OCI-LY1 (cell line): ENCODE measurements at regions not wholly inside any gene's neighbourhood (a gene's known extent, or its start where the extent isn't known, plus 50 kb on each side); places are given as distances from the start of the nearest gene placed in this dataset.

ENCODE experiments used
- H2AFZ ChIP-seq: fragments of 200-600 bp; sonication (generic), shearing (Covaris generic); 2 replicates; pipeline ENCODE4 v1.6.0; 2014; ENCODE audit warnings: antibody characterized with exemption, mild to moderate bottlenecking, low read length
- H3F3A ChIP-seq: fragments of 200-600 bp; sonication (generic), shearing (Covaris generic); 2 replicates; pipeline ENCODE4 v1.6.0; 2014; ENCODE audit warnings: mild to moderate bottlenecking, antibody characterized with exemption, low read length, moderate library complexity; ENCODE audit not compliant: insufficient read depth
- H3K27ac ChIP-seq: fragments of 200-600 bp; sonication (generic); 2 replicates; pipeline ENCODE4 v1.5.1; 2014; ENCODE audit warnings: low read length, mixed run types, mild to moderate bottlenecking, low read depth; ENCODE audit not compliant: poor library complexity, severe bottlenecking
- H3K27me3 ChIP-seq: fragments of 200-600 bp; sonication (generic); 2 replicates; pipeline ENCODE4 v1.6.0; 2014; ENCODE audit warnings: antibody characterized with exemption, mild to moderate bottlenecking, low read length, moderate library complexity; ENCODE audit not compliant: insufficient read depth
- H3K36me3 ChIP-seq: fragments of 200-600 bp; sonication (generic); 2 replicates; pipeline ENCODE4 v1.6.1; 2014; ENCODE audit warnings: mild to moderate bottlenecking, antibody characterized with exemption, low read length, moderate library complexity, mixed read lengths; ENCODE audit not compliant: insufficient read depth
- H3K4me1 ChIP-seq: fragments of 200-600 bp; sonication (generic); 2 replicates; pipeline ENCODE4 v1.5.1; 2014; ENCODE audit warnings: mild to moderate bottlenecking, low read length, moderate library complexity; ENCODE audit not compliant: insufficient read depth, severe bottlenecking
- H3K4me2 ChIP-seq: fragments of 200-600 bp; sonication (generic), shearing (Covaris generic); 2 replicates; pipeline ENCODE4 v1.6.1; 2014; ENCODE audit warnings: low read length
- H3K4me3 ChIP-seq: fragments of 200-600 bp; sonication (generic); 2 replicates; pipeline ENCODE4 v1.5.1; 2014; ENCODE audit warnings: low read length, low read depth, mild to moderate bottlenecking, mixed read lengths; ENCODE audit not compliant: poor library complexity, severe bottlenecking
- H3K79me2 ChIP-seq: fragments of 200-600 bp; shearing (Covaris generic); 2 replicates; pipeline ENCODE4 v1.6.1; 2016; ENCODE audit warnings: mixed run types, low read length, mixed read lengths; ENCODE audit not compliant: insufficient read depth
- H3K9ac ChIP-seq: fragments of 200-600 bp; sonication (generic), shearing (Covaris generic); 2 replicates; pipeline ENCODE4 v1.6.1; 2014; ENCODE audit warnings: mild to moderate bottlenecking, low read length, mixed read lengths
- H3K9me2 ChIP-seq: fragments of 200-600 bp; sonication (generic), shearing (Covaris generic); 2 replicates; pipeline ENCODE4 v1.6.1; 2014; ENCODE audit warnings: low read depth, mild to moderate bottlenecking, low read length, mixed read lengths
- H3K9me3 ChIP-seq: fragments of 200-600 bp; shearing (Covaris generic); 2 replicates; pipeline ENCODE4 v1.6.1; 2014; ENCODE audit warnings: low read length, mixed read lengths
- H4K20me1 ChIP-seq: fragments of 200-600 bp; sonication (generic), shearing (Covaris generic); 2 replicates; pipeline ENCODE4 v1.6.0; 2016; ENCODE audit warnings: mild to moderate bottlenecking, low read length; ENCODE audit not compliant: insufficient read depth
- CTCF ChIP-seq: fragments of 200-600 bp; sonication (generic), shearing (Covaris generic); IDR thresholded peaks from 2 replicates; pipeline ENCODE4 v1.5.1; 2017; ENCODE audit warnings: mild to moderate bottlenecking, antibody characterized with exemption, low read length, moderate library complexity, mixed read lengths
- EZH2 ChIP-seq: fragments of 200-600 bp; sonication (generic), shearing (Covaris generic); IDR thresholded peaks from 2 replicates; pipeline ENCODE4 v1.8.0; 2017; ENCODE audit warnings: borderline replicate concordance, mixed run types, mild to moderate bottlenecking, antibody characterized with exemption, low read length, moderate library complexity, mixed read lengths

GRCh38 chr2:176675271-176675949 lies 406.2 kb downstream of the MTX2 start:
- H3K9me2 ChIP-seq = no peaks in the 10 kb centered on the region
- H3K27ac ChIP-seq = no peak overlapping the region
- no peak overlapping the region for H2AFZ ChIP-seq
- H4K20me1 ChIP-seq = no peaks in the 10 kb centered on the region
- no peak overlapping the region for H3K4me3 ChIP-seq
- no peaks in the 10 kb centered on the region for H3K36me3 ChIP-seq
- H3K4me1 ChIP-seq = no peaks in the 10 kb centered on the region
- H3K27me3 ChIP-seq = no peaks in the 10 kb centered on the region
- no peaks in the 10 kb centered on the region for H3K79me2 ChIP-seq
- no peaks in the 10 kb centered on the region for H3K9me3 ChIP-seq
- TF ChIP-seq EZH2 (no peak), CTCF (no peak)
- no peak overlapping the region for H3K4me2 ChIP-seq
- no peak overlapping the region for H3K9ac ChIP-seq
- no peaks in the 10 kb centered on the region for H3F3A ChIP-seq

GRCh38 chr2:176677746-176678265 lies 408.6 kb downstream of the MTX2 start:
- no peak overlapping the region for H3K4me3 ChIP-seq
- H3K4me2 ChIP-seq = no peak overlapping the region
- H3K27me3 ChIP-seq = no peaks in the 10 kb centered on the region
- H3K9ac ChIP-seq = no peak overlapping the region
- H3F3A ChIP-seq = no peaks in the 10 kb centered on the region
- no peak overlapping the region for H2AFZ ChIP-seq
- H3K27ac ChIP-seq = no peak overlapping the region
- H3K9me2 ChIP-seq = no peaks in the 10 kb centered on the region
- H3K79me2 ChIP-seq = no peaks in the 10 kb centered on the region
- H3K9me3 ChIP-seq = no peaks in the 10 kb centered on the region
- no peaks in the 10 kb centered on the region for H3K36me3 ChIP-seq
- H3K4me1 ChIP-seq = no peaks in the 10 kb centered on the region
- no peaks in the 10 kb centered on the region for H4K20me1 ChIP-seq
- no peak for TF ChIP-seq CTCF

- no peak overlapping the region for H3K27ac ChIP-seq
- no peaks in the 10 kb centered on the region for H4K20me1 ChIP-seq
- H3K9me2 ChIP-seq = no peaks in the 10 kb centered on the region
- H3F3A ChIP-seq = no peaks in the 10 kb centered on the region
- H3K79me2 ChIP-seq = no peaks in the 10 kb centered on the region
- no peaks in the 10 kb centered on the region for H3K9me3 ChIP-seq
- no peak overlapping the region for H3K4me3 ChIP-seq
- H2AFZ ChIP-seq = no peak overlapping the region
- H3K4me1 ChIP-seq = no peaks in the 10 kb centered on the region
- H3K9ac ChIP-seq = no peak overlapping the region
- no peak overlapping the region for H3K4me2 ChIP-seq
- TF ChIP-seq CTCF = no peak
- no peak for TF ChIP-seq EZH2
- H3K27me3 ChIP-seq = no peaks in the 10 kb centered on the region
- no peaks in the 10 kb centered on the region for H3K36me3 ChIP-seq
Observed at GRCh38 chr2:176678571-176678970, 409.3 kb downstream of the MTX2 start.
